ENCODE measurements at regions not wholly inside any gene's neighbourhood (a gene's known extent, or its start where the extent isn't known, plus 50 kb on each side); places are given as distances from the start of the nearest gene placed in this dataset.
"Not testable (repeated sequence)": the region's sequence is repeated elsewhere in the genome, so short reads cannot be mapped to it uniquely, and the experiment has no call there.

- no peak for DNase-seq
Observed at GRCh38 chr10:131825960-131826650, 74.7 kb upstream of the PPP2R2D start.

GRCh38 chr10:131829156-131829930 lies 71.5 kb upstream of the PPP2R2D start:
- no peak for DNase-seq

- no peak for DNase-seq
Observed at GRCh38 chr10:131830446-131831130, 70.2 kb upstream of the PPP2R2D start.

GRCh38 chr10:131831561-131831960 lies 69.2 kb upstream of the PPP2R2D start:
- no peak for DNase-seq

- DNase-seq, result no peak
Observed at GRCh38 chr10:131832056-131832685, 68.6 kb upstream of the PPP2R2D start.

GRCh38 chr10:131833013-131833412 lies 67.8 kb upstream of the PPP2R2D start:
- DNase-seq, result no peak

GRCh38 chr10:131833446-131834080 lies 67.2 kb upstream of the PPP2R2D start:
- no peak for DNase-seq

GRCh38 chr10:131834152-131834810 lies 66.5 kb upstream of the PPP2R2D start:
- no peak for DNase-seq

GRCh38 chr10:131838966-131839742 lies 61.7 kb upstream of the PPP2R2D start:
- no peak for DNase-seq

GRCh38 chr10:131839880-131840787 lies 60.7 kb upstream of the PPP2R2D start:
- not testable (repeated sequence) for DNase-seq

- no peak for DNase-seq
Observed at GRCh38 chr10:131840788-131841118, 60.1 kb upstream of the PPP2R2D start.

GRCh38 chr10:131841131-131841660 lies 59.6 kb upstream of the PPP2R2D start:
- DNase-seq, result no peak

- DNase-seq, result no peak
Observed at GRCh38 chr10:131841661-131842139, 59.1 kb upstream of the PPP2R2D start.

- DNase-seq, result no peak
Observed at GRCh38 chr10:131842351-131843088, 58.3 kb upstream of the PPP2R2D start.

- DNase-seq, result no peak
Observed at GRCh38 chr10:131843089-131843595, 57.7 kb upstream of the PPP2R2D start.

- DNase-seq, result no peak
Observed at GRCh38 chr10:131843881-131844284, 56.9 kb upstream of the PPP2R2D start.

- DNase-seq, result no peak
Observed at GRCh38 chr10:131844529-131845084, 56.2 kb upstream of the PPP2R2D start.

GRCh38 chr10:131845505-131846239 lies 55.1 kb upstream of the PPP2R2D start:
- no peak for DNase-seq

All from CD4-positive, alpha-beta T cell treated with Interferon gamma for 1 hour (primary cell).